GM21390 (cell line): ENCODE measurements at regions not wholly inside any gene's neighbourhood (a gene's known extent, or its start where the extent isn't known, plus 50 kb on each side); places are given as distances from the start of the nearest gene placed in this dataset.
"Not testable (repeated sequence)": the region's sequence is repeated elsewhere in the genome, so short reads cannot be mapped to it uniquely, and the experiment has no call there.

Experiments used
- ATAC-seq: cut with Tn5 transposase; IDR thresholded peaks from one replicate; pipeline ENCODE4 v1.9.1; 2021; ENCODE audit not compliant: unreplicated experiment

GRCh38 chr11:129503646-129504045 is 128.0 kb downstream of the BARX2 start:
- ATAC-seq = no peak

- no peak for ATAC-seq
Observed at GRCh38 chr11:129505266-129505665, 129.6 kb downstream of the BARX2 start.

GRCh38 chr11:129508163-129508562 is 132.5 kb downstream of the BARX2 start:
- ATAC-seq = no peak

- no peak for ATAC-seq
Observed at GRCh38 chr11:129528296-129528695, 152.6 kb downstream of the BARX2 start.

- no peak for ATAC-seq
Observed at GRCh38 chr11:129530154-129530895, 154.7 kb downstream of the BARX2 start.

GRCh38 chr11:129533395-129533794 is 157.7 kb downstream of the BARX2 start:
- ATAC-seq = no peak

GRCh38 chr11:129536338-129536737 is 160.7 kb downstream of the BARX2 start:
- no peak for ATAC-seq

- ATAC-seq = no peak
Observed at GRCh38 chr11:129538323-129538722, 162.7 kb downstream of the BARX2 start.

- ATAC-seq = no peak
Observed at GRCh38 chr11:129543515-129544290, 168.1 kb downstream of the BARX2 start.

GRCh38 chr11:129544691-129545090 is 169.0 kb downstream of the BARX2 start:
- no peak for ATAC-seq

GRCh38 chr11:129546266-129546665 is 170.6 kb downstream of the BARX2 start:
- ATAC-seq = no peak

GRCh38 chr11:129557421-129557820 is 181.8 kb downstream of the BARX2 start:
- ATAC-seq = no peak

- no peak for ATAC-seq
Observed at GRCh38 chr11:129569007-129569406, 193.4 kb downstream of the BARX2 start.

- not testable (repeated sequence) for ATAC-seq
Observed at GRCh38 chr11:129572667-129573066, 197.0 kb downstream of the BARX2 start.

- no peak for ATAC-seq
Observed at GRCh38 chr11:129573161-129573560, 197.5 kb downstream of the BARX2 start.

GRCh38 chr11:129574431-129574830 is 198.8 kb downstream of the BARX2 start:
- ATAC-seq = no peak

GRCh38 chr11:129576652-129577051 is 201.0 kb downstream of the BARX2 start:
- no peak for ATAC-seq

- no peak for ATAC-seq
Observed at GRCh38 chr11:129578006-129578405, 202.4 kb downstream of the BARX2 start.

- ATAC-seq = no peak
Observed at GRCh38 chr11:129580278-129580677, 204.6 kb downstream of the BARX2 start.

GRCh38 chr11:129584316-129584715 is 208.7 kb downstream of the BARX2 start:
- no peak for ATAC-seq

GRCh38 chr11:129589190-129589860 is 213.7 kb downstream of the BARX2 start:
- no peak for ATAC-seq
